Right renal pelvis (tissue), 4 donors: ENCODE measurements at regions not wholly inside any gene's neighbourhood (a gene's known extent, or its start where the extent isn't known, plus 50 kb on each side); places are given as distances from the start of the nearest gene placed in this dataset.
A peak's percentile ranks its signal among the peaks of the same experiment; 100 is the strongest.

Source experiments
- DNase-seq, 4 donors: peaks; one replicate each; pipeline ENCODE4 v3.0.0-alpha.2; 2013; ENCODE audit warnings: low read depth in 4 of 4, low spot score in 3 of 4, missing footprints in 1 of 4

DNA sequence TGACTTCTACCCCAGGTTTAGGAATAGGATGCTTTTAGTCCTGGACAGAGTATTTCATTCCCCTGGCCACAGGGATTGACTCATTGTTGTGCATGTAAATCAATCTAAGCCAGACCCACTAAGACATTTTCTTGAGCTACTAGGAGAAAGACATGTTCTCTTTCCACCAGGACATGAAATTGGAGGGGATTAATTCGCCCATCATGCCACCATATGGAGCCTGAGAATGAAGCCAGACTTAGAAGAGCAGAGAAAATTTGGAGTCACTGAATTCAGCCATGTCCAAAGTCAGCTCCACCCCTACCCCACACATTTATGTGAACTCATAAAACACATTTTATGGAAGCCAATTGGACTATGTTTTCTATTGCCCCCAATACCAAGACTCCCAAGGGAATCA lies 322.5 kb downstream of the NFIB start:
- DNase-seq = no peak

DNA sequence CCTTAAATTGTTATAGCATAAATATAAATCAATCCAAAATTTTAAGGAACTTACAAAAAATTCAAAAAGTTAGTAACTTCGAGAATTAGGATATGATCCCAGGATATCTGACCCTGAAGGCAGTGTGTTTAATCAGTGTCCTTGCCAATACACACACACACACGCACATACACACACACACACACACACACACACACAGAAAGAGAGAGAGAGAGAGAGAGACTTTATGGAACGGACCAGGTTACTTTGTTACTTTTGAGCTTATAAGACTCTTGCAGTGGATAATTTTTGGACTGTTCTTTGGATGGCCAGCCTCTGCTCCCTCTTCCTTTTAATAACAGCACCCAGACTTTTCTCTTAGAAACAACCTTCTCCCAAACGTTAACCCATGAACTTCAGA lies 322.9 kb downstream of the NFIB start:
- DNase-seq = no peak

GRCh38 chr9:13990331-13990730 lies 323.6 kb downstream of the NFIB start:
- no peak for DNase-seq

- no peak for DNase-seq
Observed at GRCh38 chr9:13988944-13989343, 325.0 kb downstream of the NFIB start.

GRCh38 chr9:13983607-13984006 lies 330.3 kb downstream of the NFIB start:
- DNase-seq = no peak

DNA sequence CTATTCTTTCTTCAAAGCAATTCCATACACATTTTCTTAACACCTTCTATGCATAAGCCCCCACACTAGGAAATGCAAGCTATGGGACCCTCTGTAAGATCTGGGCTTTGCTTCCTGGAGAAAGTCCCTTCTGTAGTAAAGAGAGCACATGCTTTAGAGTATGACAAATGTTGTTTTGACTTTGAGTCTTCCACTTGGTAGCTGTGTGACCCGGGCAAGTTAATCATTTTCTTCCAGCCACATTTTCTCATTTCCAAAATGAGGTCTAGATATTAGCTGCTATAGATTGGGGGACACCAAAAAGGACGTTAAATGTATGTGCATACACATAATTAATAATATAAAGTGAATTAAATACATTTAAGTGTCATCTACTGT lies 334.0 kb downstream of the NFIB start:
- DNase-seq = no peak

- no peak for DNase-seq
Observed at GRCh38 chr9:13975611-13976290, 338.2 kb downstream of the NFIB start.

DNA sequence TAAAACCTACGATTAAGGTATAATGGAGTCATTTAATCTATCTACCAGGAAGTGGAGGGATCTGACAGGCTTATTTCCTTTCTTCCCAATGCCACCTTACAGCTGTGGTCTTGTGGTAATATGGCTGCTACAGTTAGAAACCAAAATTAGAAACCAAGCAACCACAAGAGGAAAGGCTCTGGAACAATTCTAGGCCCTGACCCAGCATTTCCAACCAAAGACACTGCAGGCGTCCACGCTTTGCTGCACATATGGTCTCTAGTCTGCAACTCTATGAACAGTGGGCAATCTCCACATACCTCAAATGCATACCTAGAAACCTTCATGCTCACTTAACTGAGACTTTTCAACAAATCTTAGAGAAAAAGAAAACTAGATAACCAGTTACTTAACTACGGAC lies 339.1 kb downstream of the NFIB start:
- DNase-seq = no peak

DNA sequence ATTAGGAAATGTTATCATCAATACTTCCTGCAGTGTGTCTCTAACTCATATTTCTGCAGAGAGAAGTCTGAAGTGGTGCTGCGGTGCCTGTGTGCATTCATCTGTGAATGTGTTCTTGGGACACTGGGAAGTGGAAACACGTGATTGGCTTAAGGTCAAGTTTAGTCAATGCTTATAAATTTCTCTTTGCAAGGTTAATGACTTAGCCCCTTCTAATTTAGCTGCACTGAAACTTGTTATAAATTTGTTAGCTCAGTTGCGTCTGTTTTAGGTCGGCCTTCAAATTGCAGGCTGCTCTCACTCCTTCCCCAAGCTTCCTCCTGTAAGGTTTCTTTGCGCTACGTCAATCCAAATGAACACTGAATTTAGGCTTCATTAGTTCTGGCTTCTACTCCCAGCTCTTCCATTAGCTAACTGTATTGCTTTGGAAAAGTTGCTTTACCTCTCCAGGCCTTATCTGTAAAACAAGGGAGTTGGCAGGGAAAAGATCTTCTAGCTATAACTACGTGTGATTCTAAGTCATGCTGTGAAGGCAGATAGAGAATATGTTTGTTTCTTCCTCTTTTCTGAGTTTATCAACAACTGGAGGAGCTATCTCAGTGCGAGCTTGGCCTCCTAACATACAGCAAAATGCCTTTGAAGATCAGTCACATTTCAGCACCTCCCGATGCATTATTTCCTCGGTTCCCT lies 341.8 kb downstream of the NFIB start:
- DNase-seq = peak in 3 of 4 donors; percentile 40 to 68 (median 58)

DNA sequence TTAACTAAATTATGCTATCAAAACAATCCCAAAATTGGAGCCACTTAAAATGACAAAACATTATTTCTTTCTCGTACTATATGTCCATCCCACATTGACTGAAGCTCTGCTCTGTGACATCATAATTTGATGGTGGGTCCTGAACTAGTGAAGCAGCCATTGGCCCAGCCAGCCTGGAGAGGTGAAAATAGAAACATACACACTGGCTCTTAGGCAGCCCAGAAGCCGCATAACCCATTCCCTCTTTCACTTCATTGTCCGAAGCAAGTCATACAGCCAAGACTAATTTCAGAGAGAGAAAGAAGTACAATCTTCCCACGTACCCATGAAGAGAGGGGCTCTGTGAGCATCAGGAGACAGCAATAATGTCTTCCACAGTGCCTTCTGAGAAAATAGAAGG lies 342.5 kb downstream of the NFIB start:
- no peak for DNase-seq

DNA sequence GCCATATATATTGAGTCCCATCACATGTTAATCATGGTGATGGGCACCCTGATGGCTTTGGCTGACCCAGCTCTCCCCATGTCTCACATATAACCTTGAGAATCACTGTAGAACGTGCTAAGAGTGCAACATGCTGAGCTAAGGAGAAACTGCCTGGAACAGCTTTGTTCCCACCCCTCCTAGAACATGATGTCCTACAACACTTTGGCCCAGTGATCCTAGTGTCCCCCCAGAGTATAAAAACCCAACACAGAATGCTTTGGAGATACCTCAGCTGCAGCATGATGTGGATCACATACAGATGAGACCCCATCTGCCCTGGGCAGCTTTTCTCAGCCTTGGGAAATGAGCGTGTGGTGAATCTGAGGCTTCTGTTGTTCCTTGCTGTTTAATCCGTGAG lies 343.5 kb downstream of the NFIB start:
- DNase-seq = no peak

- no peak for DNase-seq
Observed at GRCh38 chr9:13970018-13970417, 343.9 kb downstream of the NFIB start.

GRCh38 chr9:13967438-13967837 lies 346.5 kb downstream of the NFIB start:
- no peak for DNase-seq

- DNase-seq = no peak
Observed at GRCh38 chr9:13967011-13967410, 346.9 kb downstream of the NFIB start.

DNA sequence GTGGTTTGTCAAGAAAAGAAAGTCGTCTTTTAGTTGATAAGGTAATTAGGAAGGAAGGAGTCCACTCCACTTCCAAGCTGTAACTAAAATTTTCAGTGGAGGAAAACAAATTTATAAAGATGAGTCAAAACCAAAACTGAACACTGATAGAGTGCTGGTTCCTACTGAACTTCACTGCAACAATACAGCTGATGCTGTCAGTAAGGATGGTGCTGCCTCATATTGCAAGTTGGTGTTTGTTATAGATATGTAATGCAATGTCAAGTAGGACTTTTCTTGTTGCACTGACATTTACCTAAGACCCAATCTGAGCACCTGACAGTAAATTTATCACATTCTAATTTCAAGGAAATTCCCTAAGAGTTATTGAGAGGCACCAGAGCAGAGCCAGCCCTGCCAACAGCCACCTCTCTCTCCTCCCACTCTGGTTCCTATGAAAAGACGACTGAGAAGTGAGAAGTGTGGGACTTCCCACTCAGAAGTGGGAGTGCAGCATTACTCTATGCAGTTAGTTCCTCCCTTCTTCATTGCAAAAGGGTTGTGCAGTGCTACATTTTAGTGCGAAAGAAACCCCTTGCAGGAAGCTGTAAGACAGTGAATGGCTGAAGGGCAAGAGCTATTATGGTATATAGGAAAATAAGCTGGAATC lies 350.8 kb downstream of the NFIB start:
- no peak for DNase-seq

- no peak for DNase-seq
Observed at GRCh38 chr9:13962006-13962405, 351.9 kb downstream of the NFIB start.

DNA sequence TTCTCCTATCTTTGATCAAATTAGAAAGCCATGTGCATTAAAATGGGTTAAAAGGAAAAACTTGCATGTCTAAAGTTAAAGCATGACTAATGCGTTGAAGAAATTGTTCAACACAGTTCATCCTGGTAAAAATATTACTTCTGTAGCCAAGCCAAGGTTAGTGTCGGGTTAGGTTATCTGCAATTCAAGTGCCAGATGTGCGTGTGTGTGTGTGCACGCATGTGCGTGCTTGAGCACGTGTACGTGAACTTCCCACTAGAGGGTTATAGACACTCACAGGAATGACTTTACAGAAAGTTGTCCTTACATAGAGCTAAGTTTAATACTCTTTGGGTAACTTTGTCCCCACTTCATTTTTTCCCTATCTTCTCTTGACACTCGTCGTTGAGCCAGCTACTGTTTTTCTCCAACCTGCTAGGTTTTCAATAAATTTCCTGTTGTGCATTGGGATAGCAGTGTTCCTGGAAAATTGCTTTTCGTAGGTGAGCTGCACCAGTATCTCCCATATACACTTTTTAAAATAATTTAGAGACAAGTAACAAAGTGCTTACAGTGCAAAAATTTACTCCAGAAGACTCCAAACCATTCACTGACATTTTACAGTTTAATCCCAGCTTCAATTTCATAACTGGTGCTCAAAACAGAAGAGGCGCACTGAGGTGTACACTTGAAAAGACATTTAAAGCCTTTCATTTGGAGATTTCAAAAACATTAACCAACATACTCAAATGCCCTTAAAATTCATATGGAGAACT lies 353.8 kb downstream of the NFIB start:
- no peak for DNase-seq

DNA sequence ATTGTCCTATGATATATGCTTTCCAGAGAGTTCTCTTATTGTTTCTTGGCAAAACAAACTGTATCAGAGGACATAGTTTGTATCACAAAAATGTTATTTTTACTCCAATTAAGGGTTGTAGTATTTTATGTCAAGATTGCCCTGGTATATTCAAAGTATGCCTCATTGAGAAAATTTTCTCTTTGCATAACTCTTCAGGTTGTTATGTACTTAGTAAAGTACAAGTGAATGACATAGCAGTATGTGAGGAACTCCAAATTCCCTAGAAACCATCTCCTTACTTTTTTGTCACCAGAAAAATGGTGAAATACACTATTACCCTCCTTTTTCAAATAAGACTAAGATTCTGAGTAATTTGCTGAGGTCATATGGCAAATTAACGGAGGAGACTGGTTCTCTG lies 355.3 kb downstream of the NFIB start:
- no peak for DNase-seq

DNA sequence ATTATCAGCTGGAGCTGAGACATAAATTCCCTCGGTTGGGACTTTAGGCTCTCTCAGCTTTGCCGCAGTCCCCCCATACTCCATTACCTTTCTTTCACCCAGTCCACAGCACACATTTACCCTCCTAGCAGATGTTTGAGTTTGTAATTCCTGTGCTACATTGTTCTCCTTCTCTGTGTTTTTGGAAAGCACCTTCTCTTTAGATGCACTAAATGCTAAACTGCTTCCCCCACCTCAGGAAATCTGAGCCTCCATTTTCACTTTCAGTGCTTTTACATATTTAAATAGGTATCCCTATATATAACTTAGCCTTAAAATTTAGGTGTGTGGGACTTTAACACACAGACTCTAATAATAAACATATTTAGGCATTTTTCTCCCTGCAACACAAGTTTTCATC lies 356.9 kb downstream of the NFIB start:
- DNase-seq = no peak

DNA sequence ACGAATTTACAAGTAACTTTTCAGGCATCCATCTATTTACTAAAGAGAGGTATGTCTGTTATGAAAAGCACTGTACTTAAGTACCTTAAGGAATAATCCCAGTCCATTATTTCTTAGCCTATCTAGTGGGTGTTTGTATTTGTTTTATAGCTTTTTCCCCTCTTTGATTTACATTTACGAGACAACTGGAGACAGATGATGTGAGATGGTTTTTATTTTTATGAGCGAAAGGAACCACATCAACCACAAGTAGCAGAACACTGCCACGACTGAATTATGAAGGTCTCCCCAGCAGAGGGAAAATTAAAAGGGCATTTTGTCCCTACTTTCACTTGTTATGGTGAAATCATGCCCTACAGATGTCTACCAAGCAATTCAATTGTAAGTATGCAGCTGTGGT lies 357.8 kb downstream of the NFIB start:
- DNase-seq = no peak

GRCh38 chr9:13952906-13953305 lies 361.0 kb downstream of the NFIB start:
- DNase-seq = no peak
